IPS-18a (cell line): ENCODE measurements at regions not wholly inside any gene's neighbourhood (a gene's known extent, or its start where the extent isn't known, plus 50 kb on each side); places are given as distances from the start of the nearest gene placed in this dataset.

Experiments
- H3K27ac ChIP-seq: one replicate; pipeline ENCODE4 v1.5.1; 2013; ENCODE audit warnings: low read length
- H3K27me3 ChIP-seq: one replicate; pipeline ENCODE4 v1.6.1; 2013; ENCODE audit warnings: mild to moderate bottlenecking, low read length; ENCODE audit not compliant: control insufficient read depth, insufficient read depth
- H3K36me3 ChIP-seq: one replicate; pipeline ENCODE4 v1.6.1; 2013; ENCODE audit warnings: low read depth, low read length; ENCODE audit not compliant: control insufficient read depth
- H3K4me1 ChIP-seq: one replicate; pipeline ENCODE4 v1.6.1; 2013; ENCODE audit warnings: low read depth, low read length; ENCODE audit not compliant: control insufficient read depth
- H3K4me3 ChIP-seq: one replicate; pipeline ENCODE4 v1.5.1; 2013; ENCODE audit warnings: low read length
- H3K9ac ChIP-seq: one replicate; pipeline ENCODE4 v1.6.1; 2013; ENCODE audit warnings: mild to moderate bottlenecking, low read length, moderate library complexity
- H3K9me3 ChIP-seq: one replicate; pipeline ENCODE4 v1.6.1; 2013; ENCODE audit warnings: low read depth, low read length; ENCODE audit not compliant: control insufficient read depth

DNA sequence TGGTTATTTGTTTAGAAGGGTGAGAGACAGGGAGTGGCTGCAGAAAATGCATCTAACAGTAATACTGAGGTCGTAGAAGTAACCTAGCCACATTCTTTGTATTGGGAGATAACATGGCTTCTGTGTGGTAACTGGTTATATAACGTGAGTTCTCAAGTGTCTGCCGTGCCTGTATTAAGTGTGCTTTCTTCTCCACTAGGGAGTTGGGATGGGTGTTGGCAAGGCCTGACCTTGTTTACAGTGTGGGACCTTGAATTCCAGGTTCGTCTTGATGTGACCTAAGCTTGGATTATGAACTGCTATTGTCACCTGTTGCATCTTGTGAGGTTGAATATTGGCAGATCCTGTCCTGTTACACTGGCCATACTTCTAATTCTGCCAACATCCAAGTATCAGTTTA is 145.3 kb upstream of the NAMPT start:
- Histone ChIP-seq H3K27me3 (no peaks in the 10 kb centered on the region), H3K9me3 (no peaks in the 10 kb centered on the region), H3K36me3 (no peaks in the 10 kb centered on the region), H3K4me1 (no peaks in the 10 kb centered on the region), H3K4me3 (no peak overlapping the region), H3K27ac (no peak overlapping the region), H3K9ac (no peak overlapping the region)

DNA sequence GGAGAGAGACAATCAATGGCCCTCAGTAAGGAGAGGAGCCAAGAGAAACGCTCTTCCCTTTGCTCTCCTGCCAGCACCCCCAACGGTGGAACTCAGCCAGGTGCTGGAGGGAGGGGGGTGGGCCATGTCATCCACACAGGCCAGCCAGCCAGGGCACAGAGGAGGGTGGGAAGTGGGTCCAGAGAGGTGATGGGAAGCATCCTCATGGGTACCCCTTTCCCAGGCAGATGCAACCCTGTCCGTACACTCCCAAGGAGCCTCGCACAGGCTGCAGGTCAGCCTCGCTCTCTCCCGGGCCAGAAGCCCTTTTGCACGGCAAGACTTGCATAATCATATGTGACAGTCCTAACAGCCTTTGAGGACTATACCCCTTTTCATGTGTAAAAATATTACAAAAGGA is 142.0 kb upstream of the NAMPT start:
- Histone ChIP-seq H3K27me3 (no peaks in the 10 kb centered on the region), H3K27ac (no peak overlapping the region), H3K4me1 (no peaks in the 10 kb centered on the region), H3K9me3 (no peaks in the 10 kb centered on the region), H3K4me3 (no peak overlapping the region), H3K9ac (no peak overlapping the region), H3K36me3 (no peaks in the 10 kb centered on the region)

DNA sequence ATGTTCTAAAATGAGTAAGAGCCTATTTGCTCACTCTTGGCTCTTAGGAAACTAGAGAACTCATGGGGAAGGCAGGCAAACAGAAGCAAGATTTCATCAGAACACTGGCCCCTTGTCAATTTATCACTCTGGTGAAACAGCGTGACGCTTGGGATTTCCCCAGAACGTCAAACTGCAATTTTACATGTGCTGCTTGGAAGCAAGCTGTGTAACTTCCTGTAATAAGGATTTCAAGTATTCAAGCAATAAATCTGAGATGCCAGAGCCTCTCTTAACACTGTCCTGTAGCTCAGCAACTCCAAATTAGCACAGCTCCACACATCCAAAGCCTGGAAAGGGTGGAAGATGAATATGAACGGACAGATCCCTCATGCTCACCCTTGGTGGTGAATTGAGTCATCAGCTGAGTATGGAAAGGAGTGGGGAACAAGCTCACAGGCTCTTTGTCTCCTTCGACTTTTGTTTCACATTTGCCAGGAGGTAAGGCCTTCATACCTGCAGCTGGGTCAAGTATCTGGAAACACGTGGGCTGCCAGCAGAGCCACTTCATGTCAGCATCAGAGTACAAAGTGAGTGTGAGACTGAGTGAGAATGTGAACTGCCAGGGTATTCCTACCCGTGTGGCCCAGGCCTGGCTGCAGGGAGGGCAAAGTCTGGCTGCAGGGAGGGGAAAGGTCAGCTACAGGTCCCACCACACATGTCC is 140.4 kb upstream of the NAMPT start:
- no peak overlapping the region for H3K9ac ChIP-seq
- H3K36me3 ChIP-seq, result no peaks in the 10 kb centered on the region
- H3K27me3 ChIP-seq, result no peaks in the 10 kb centered on the region
- H3K27ac ChIP-seq, result no peak overlapping the region
- H3K9me3 ChIP-seq, result no peaks in the 10 kb centered on the region
- no peak overlapping the region for H3K4me3 ChIP-seq
- no peaks in the 10 kb centered on the region for H3K4me1 ChIP-seq

DNA sequence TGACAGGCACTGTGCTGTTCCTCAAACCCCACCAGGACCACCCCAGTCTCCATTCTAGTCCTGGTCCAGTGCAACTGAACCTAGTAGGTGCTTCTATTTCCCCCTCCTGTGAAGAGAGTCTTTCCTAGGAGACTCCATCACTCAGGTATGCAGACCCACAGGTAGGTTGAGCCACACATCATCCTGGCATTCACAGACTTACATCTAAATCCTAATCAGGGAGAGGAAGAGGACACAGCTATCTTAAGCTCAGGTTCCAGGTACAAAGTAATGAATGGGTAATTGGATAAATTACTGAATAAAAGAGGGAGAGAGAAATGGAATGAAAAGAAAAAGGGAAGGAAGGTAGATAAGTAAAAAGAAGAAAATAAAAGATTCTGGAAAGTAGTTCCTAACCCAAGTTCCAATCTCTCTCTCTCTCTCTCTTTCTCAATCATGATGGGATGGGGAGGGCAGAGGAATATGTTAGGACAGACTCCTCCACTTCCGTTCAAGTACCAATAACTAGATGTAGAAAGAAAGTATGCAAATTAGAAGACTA is 139.8 kb upstream of the NAMPT start:
- Histone ChIP-seq H3K36me3 (no peaks in the 10 kb centered on the region), H3K9me3 (no peaks in the 10 kb centered on the region), H3K27ac (no peak overlapping the region), H3K9ac (no peak overlapping the region), H3K4me3 (no peak overlapping the region), H3K4me1 (no peaks in the 10 kb centered on the region), H3K27me3 (no peaks in the 10 kb centered on the region)

DNA sequence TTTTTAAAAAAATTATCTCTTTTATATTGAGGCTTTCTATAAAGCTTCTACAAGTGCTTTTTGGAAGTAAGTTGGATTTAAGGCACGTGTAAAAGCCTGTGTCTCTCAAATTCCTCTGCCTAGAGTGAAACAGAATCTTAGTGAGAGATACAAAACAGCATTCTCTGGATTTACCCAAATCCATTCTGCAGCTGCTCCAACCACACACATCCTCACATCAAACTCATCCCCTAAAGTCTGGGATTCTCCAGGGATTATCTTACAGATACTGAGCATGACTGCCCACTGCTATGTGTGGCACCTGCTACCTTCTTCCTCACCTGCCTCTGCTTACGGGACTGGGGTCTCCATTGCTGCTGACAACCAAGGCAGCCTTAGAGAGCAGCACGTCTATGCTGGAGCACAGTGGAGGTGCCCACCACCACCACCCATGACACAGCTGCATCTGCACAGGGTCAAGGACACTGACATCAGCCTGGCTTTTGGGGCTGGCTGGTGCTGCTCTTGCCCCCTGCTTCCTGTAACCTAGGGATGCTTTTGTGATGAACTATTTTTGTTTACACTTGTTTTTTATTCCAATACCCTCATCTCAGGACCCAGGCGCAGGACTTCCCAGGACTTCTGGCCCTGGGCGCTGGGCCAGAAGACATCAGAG is 139.2 kb upstream of the NAMPT start:
- Histone ChIP-seq H3K9ac (no peak overlapping the region), H3K9me3 (no peaks in the 10 kb centered on the region), H3K36me3 (no peaks in the 10 kb centered on the region), H3K4me3 (no peak overlapping the region), H3K27ac (no peak overlapping the region), H3K4me1 (no peaks in the 10 kb centered on the region), H3K27me3 (no peaks in the 10 kb centered on the region)

DNA sequence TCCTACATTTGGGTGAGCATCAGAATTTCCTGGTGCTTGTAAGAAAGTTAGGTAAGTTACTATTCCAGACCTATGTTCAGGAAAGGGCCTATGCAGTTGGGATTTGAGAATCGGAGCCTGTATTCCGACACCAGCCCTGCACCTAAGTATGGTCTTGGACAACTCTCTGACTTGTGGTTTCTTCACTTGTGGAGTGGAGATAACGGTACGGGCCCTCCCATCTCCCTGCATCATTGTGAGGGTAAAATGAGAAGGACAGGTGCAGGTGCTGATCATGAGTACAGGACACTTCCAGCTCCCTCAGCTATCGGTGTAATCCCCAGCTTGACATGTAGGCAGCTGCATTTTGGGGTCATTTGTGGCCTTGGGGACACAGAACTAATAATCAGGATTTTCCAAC is 138.3 kb upstream of the NAMPT start:
- no peaks in the 10 kb centered on the region for H3K9me3 ChIP-seq
- no peaks in the 10 kb centered on the region for H3K4me1 ChIP-seq
- no peaks in the 10 kb centered on the region for H3K36me3 ChIP-seq
- no peak overlapping the region for H3K4me3 ChIP-seq
- no peaks in the 10 kb centered on the region for H3K27me3 ChIP-seq
- no peak overlapping the region for H3K27ac ChIP-seq
- H3K9ac ChIP-seq, result no peak overlapping the region

DNA sequence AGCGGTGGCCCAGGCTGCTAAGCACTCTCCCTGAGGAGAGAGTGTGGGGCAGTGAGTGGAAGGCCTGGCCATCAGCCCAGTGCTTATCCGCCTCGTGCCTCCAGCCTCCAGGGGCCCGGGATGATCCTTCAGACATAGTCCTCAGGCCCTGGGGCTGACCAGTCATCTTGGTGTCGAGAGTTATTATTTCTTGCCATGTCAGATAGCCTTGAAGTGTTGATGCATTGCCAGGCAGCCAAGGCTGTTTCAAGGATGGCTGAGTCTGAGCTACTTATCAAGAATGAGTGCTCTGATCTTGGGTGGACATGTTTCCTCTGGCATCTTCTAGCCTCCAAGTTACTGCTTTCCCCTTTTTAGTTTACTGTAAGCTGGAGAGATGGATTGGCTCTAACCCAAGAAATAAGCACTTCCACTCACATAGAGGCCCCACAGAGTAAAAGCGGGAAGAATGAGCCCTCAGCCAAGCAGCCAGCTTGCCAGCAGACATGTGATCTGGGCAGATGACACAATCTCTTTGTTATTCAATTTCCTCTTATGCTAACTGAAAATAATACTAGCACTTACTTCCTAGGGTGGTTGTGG is 136.5 kb upstream of the NAMPT start:
- H3K9ac ChIP-seq, result no peak overlapping the region
- peaks cover 4% of the 10 kb centered on the region for H3K4me1 ChIP-seq
- H3K4me3 ChIP-seq, result no peak overlapping the region
- H3K27me3 ChIP-seq, result no peaks in the 10 kb centered on the region
- H3K27ac ChIP-seq, result no peak overlapping the region
- no peaks in the 10 kb centered on the region for H3K9me3 ChIP-seq
- no peaks in the 10 kb centered on the region for H3K36me3 ChIP-seq

DNA sequence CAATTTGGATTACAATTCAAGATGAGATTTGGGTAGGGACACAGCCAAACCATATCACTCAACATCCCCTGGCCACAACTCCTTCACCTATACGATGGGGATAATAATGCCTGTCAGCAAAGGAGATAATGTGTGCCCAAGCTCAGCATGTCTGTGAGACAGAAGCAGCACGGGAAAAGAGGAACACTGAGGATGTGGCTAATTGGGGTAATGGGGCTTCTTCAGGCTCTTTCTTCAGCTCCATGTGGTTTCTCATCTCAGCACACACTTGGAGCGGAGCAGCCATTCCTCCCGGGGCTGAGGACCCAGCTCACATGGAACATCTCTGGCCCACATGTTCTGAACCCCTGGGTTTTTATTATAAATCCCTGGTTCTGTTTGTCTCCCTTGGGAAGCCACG is 136.0 kb upstream of the NAMPT start:
- H3K27ac ChIP-seq, result no peak overlapping the region
- H3K36me3 ChIP-seq, result no peaks in the 10 kb centered on the region
- H3K9ac ChIP-seq, result no peak overlapping the region
- H3K9me3 ChIP-seq, result no peaks in the 10 kb centered on the region
- H3K27me3 ChIP-seq, result no peaks in the 10 kb centered on the region
- H3K4me3 ChIP-seq, result no peak overlapping the region
- peaks cover 4% of the 10 kb centered on the region for H3K4me1 ChIP-seq

DNA sequence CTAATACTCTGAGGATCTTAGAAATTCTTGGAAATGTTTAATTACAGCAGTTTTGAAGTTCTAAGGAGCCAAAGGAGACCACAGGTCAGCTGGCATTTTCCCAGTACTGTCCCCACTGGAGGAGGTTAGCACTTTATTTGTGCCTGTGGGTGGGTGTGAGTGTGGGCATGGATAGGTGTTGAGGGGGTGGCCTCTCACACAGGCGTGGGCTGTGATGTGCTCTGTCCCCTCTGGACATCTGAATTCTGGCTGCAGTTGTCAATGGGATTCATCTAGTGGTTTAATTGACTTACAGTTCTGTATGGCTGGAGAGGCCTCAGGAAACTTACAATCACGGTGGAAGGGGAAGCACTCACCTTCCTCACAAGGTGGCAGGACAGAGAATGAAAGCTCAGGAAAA is 135.4 kb upstream of the NAMPT start:
- H3K27me3 ChIP-seq, result no peaks in the 10 kb centered on the region
- H3K9ac ChIP-seq, result no peak overlapping the region
- no peaks in the 10 kb centered on the region for H3K36me3 ChIP-seq
- no peaks in the 10 kb centered on the region for H3K9me3 ChIP-seq
- H3K27ac ChIP-seq, result no peak overlapping the region
- H3K4me3 ChIP-seq, result no peak overlapping the region
- peaks cover 4% of the 10 kb centered on the region for H3K4me1 ChIP-seq

DNA sequence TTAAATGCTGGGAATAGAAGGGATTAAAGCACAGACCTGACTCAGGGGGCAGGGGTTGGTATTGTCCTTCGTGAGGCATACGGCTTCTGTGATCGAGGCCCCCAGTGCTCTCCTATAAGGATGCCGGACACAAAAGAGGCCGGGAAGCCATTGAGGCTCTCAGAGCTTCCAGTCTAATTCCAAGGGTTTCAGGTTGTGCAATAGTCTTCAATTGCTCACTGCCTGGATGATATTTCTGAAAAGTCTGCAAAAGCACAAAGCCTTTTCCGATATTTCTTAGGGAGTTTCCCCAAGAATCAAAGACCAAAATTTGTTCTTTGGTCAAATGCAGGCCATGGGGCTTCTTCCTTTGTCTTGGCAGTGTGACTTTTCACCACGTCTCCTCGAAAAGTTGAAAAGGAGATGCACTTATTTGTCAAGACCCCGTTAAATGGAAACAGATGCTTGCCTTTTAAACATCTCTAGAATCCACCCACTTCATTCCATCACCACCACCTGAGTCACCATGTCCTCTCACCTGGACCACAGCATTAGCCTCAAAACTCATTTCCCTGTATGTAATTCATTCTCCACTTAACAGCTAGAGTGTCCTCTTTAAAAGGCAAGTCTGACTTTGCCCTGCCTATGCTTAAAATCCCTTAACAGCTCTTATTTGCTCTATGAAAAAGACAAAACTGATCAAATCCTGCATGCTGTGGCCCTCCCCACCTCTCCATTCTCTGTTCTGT is 134.8 kb upstream of the NAMPT start:
- H3K27ac ChIP-seq, result no peak overlapping the region
- H3K27me3 ChIP-seq, result no peaks in the 10 kb centered on the region
- H3K4me1 ChIP-seq, result peaks cover 4% of the 10 kb centered on the region
- no peak overlapping the region for H3K4me3 ChIP-seq
- H3K36me3 ChIP-seq, result no peaks in the 10 kb centered on the region
- no peaks in the 10 kb centered on the region for H3K9me3 ChIP-seq
- H3K9ac ChIP-seq, result no peak overlapping the region

DNA sequence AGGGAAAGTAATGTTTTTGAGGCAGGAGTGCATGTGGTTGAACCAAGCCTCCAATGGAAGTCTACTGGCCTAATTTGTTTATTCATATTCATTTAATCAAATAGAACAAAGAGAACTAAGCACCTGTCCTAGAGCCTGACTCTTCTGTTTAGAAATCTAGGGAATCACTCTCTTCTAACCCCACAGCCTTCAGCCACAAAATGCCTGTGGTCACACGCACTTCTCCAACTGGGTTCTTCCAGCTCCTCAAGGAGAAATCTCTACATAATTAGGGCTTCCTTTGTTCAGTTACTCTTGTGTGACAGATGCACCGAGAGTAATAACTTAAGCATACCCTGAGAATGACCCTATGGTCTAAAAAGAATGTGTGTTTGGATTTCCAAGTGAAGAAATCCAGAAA is 133.7 kb upstream of the NAMPT start:
- no peaks in the 10 kb centered on the region for H3K27me3 ChIP-seq
- peaks cover 4% of the 10 kb centered on the region for H3K4me1 ChIP-seq
- H3K27ac ChIP-seq, result no peak overlapping the region
- no peaks in the 10 kb centered on the region for H3K36me3 ChIP-seq
- H3K4me3 ChIP-seq, result no peak overlapping the region
- H3K9me3 ChIP-seq, result no peaks in the 10 kb centered on the region
- H3K9ac ChIP-seq, result no peak overlapping the region
